COLO829 (cell line): ENCODE measurements at regions not wholly inside any gene's neighbourhood (a gene's known extent, or its start where the extent isn't known, plus 50 kb on each side); places are given as distances from the start of the nearest gene placed in this dataset.

Experiments
- DNase-seq: peaks from one replicate; pipeline ENCODE4 v3.0.0; 2012; ENCODE audit warnings: low spot score

- no peak for DNase-seq
Measured at GRCh38 chr14:104356020-104356737, 217.8 kb downstream of the KIF26A start.

GRCh38 chr14:104356738-104357688 is 218.6 kb downstream of the KIF26A start:
- DNase-seq: no peak

GRCh38 chr14:104357689-104358527 is 219.5 kb downstream of the KIF26A start:
- no peak for DNase-seq

- no peak for DNase-seq
Measured at GRCh38 chr14:104358528-104359300, 220.3 kb downstream of the KIF26A start.

- DNase-seq: no peak
Measured at GRCh38 chr14:104359301-104359968, 220.1 kb upstream of the C14orf180 start.

- DNase-seq: no peak
Measured at GRCh38 chr14:104359969-104360442, 219.6 kb upstream of the C14orf180 start.

GRCh38 chr14:104360501-104360900 is 219.1 kb upstream of the C14orf180 start:
- DNase-seq: no peak

GRCh38 chr14:104361101-104361591 is 218.4 kb upstream of the C14orf180 start:
- DNase-seq: no peak

- DNase-seq: no peak
Measured at GRCh38 chr14:104361921-104362681, 217.5 kb upstream of the C14orf180 start.

- DNase-seq: no peak
Measured at GRCh38 chr14:104362761-104363605, 216.6 kb upstream of the C14orf180 start.

- DNase-seq: no peak
Measured at GRCh38 chr14:104363891-104364760, 215.4 kb upstream of the C14orf180 start.

- no peak for DNase-seq
Measured at GRCh38 chr14:104364830-104365229, 214.7 kb upstream of the C14orf180 start.

GRCh38 chr14:104366931-104367865 is 212.4 kb upstream of the C14orf180 start:
- no peak for DNase-seq

GRCh38 chr14:104367866-104368750 is 211.5 kb upstream of the C14orf180 start:
- DNase-seq: no peak

- DNase-seq: no peak
Measured at GRCh38 chr14:104368751-104369100, 210.8 kb upstream of the C14orf180 start.

- no peak for DNase-seq
Measured at GRCh38 chr14:104369208-104369607, 210.4 kb upstream of the C14orf180 start.
